Fibroblast of pulmonary artery (primary cell): ENCODE measurements at regions not wholly inside any gene's neighbourhood (a gene's known extent, or its start where the extent isn't known, plus 50 kb on each side); places are given as distances from the start of the nearest gene placed in this dataset.

Experiments used
- DNase-seq: peaks from one replicate; pipeline ENCODE4 v3.0.0-alpha.2; 2010; ENCODE audit warnings: low read depth
- H3K4me3 ChIP-seq: replicated peaks from 2 replicates; pipeline ENCODE4 v1.5.1; 2011; ENCODE audit warnings: low read depth, mild to moderate bottlenecking, control low read depth, low read length, moderate library complexity
- CTCF ChIP-seq: IDR thresholded peaks from 2 replicates; pipeline ENCODE4 v1.5.1; 2011; ENCODE audit warnings: mild to moderate bottlenecking, control low read depth, low read length, inconsistent platforms; ENCODE audit errors: missing control alignments

- no peak for DNase-seq
- no peak for TF ChIP-seq CTCF
- no peak overlapping the region for H3K4me3 ChIP-seq
Observed at GRCh38 chr3:67923796-67924195, 269.4 kb upstream of the SUCLG2 start.

GRCh38 chr3:67920969-67921368 is 266.6 kb upstream of the SUCLG2 start:
- TF ChIP-seq CTCF, result no peak
- no peak for DNase-seq
- no peak overlapping the region for H3K4me3 ChIP-seq

GRCh38 chr3:67920311-67920710 is 265.9 kb upstream of the SUCLG2 start:
- no peak overlapping the region for H3K4me3 ChIP-seq
- TF ChIP-seq CTCF, result no peak

GRCh38 chr3:67916353-67916752 is 261.9 kb upstream of the SUCLG2 start:
- no peak for DNase-seq
- TF ChIP-seq CTCF, result no peak
- no peak overlapping the region for H3K4me3 ChIP-seq

More at GRCh38 chr3:67920311-67920710, 265.9 kb upstream of the SUCLG2 start:
- no peak for DNase-seq

- no peak for DNase-seq
Observed at GRCh38 chr3:67907735-67908134, 253.3 kb upstream of the SUCLG2 start.

GRCh38 chr3:67906261-67906660 is 251.8 kb upstream of the SUCLG2 start:
- no peak for DNase-seq
- no peak for TF ChIP-seq CTCF
- H3K4me3 ChIP-seq, result no peak overlapping the region

More at GRCh38 chr3:67907735-67908134, 253.3 kb upstream of the SUCLG2 start:
- H3K4me3 ChIP-seq, result no peak overlapping the region
- TF ChIP-seq CTCF, result no peak

GRCh38 chr3:67901681-67902080 is 247.3 kb upstream of the SUCLG2 start:
- DNase-seq, result no peak
- H3K4me3 ChIP-seq, result no peak overlapping the region
- no peak for TF ChIP-seq CTCF
